Panc1 (cell line): ENCODE measurements at regions not wholly inside any gene's neighbourhood (a gene's known extent, or its start where the extent isn't known, plus 50 kb on each side); places are given as distances from the start of the nearest gene placed in this dataset.

ENCODE experiments used
- CTCF ChIP-seq: fragments of 450-650 bp; IDR thresholded peaks from 2 replicates; pipeline ENCODE4 v1.5.1; 2017; ENCODE audit warnings: mild to moderate bottlenecking
- POLR2AphosphoS5 ChIP-seq: IDR thresholded peaks from 2 replicates; pipeline ENCODE4 v1.6.1; 2012; ENCODE audit warnings: mild to moderate bottlenecking, low read depth, low read length, moderate library complexity
- TCF7L2 ChIP-seq: IDR thresholded peaks from 2 replicates; pipeline ENCODE4 v1.6.1; 2011; ENCODE audit warnings: mild to moderate bottlenecking, low read depth, low read length, inconsistent platforms

GRCh38 chr20:51184289-51184688 is 161.4 kb upstream of the KCNG1 start:
- no peak for TF ChIP-seq TCF7L2
- TF ChIP-seq CTCF: no peak
- no peak for TF ChIP-seq POLR2AphosphoS5
